NCI-H1048 (cell line): ENCODE measurements at regions not wholly inside any gene's neighbourhood (a gene's known extent, or its start where the extent isn't known, plus 50 kb on each side); places are given as distances from the start of the nearest gene placed in this dataset.

Source experiments
- DNase-seq: peaks from one replicate; lab custom pipeline; 2025; lab: John Stamatoyannopoulos, UW

GRCh38 chrX:5082705-5083104, 1146.0 kb downstream of the NLGN4X start:
- no peak for DNase-seq

- DNase-seq: no peak
Measured at GRCh38 chrX:5080791-5081190, 1147.9 kb downstream of the NLGN4X start.

DNA sequence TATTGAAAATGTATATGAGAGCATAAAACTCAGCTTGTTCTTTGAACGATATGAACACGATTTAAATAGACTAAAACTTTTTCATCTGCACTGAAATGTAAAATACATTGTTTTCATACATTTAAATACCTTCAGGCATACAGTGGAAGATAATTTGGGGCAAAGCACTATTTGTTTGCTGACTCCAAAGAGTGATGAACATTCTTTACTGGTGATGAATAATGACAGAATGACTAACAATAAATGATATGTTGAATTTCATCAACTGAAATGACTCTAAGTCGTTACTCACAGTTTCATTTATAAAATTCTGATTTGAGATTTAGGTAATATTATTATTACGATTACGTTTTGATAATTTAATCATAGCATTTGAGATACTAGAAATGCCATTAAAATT, 1160.1 kb downstream of the NLGN4X start:
- no peak for DNase-seq

- no peak for DNase-seq
Measured at GRCh38 chrX:5057786-5058185, 1170.9 kb downstream of the NLGN4X start.

- DNase-seq: no peak
Measured at GRCh38 chrX:5054852-5055251, 1173.8 kb downstream of the NLGN4X start.

DNA sequence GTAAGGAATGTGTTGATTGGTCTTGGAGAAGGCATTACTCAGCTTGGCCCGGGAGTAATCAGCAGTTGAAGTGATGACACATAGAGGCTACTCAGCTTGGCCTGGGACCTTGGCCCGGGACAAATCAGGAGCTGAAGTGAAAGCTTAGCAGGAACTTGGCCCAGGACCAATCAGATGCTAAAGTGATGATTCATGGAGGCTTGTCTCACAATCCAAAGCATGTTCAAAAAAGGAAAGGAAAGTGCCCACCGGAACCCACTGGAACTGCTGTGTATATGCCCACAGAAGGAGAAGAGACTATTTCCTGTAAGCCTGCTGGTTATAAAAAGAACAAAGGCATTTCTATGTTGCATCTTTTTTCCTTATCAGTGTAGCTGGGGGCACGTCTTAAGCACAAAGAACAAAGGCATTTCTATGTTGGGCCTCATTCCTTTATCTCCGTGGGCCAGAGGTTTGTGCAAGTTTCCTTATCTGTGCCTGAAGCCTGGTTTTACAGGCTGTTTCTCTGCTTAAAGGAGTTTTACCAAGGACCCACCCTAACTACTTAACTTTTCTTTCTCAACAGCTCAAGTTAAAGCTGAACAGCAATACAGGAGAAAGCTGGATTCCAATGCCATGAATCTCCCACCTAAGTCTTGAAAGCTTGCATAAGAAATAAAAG, 1176.7 kb downstream of the NLGN4X start:
- DNase-seq: no peak

GRCh38 chrX:5042563-5042962, 1186.1 kb downstream of the NLGN4X start:
- no peak for DNase-seq

GRCh38 chrX:5031792-5032191, 1196.9 kb downstream of the NLGN4X start:
- DNase-seq: no peak

- no peak for DNase-seq
Measured at GRCh38 chrX:5015451-5015850, 1213.2 kb downstream of the NLGN4X start.

GRCh38 chrX:4994855-4995254, 1233.8 kb downstream of the NLGN4X start:
- no peak for DNase-seq

GRCh38 chrX:4978613-4979012, 1250.1 kb downstream of the NLGN4X start:
- DNase-seq: no peak

GRCh38 chrX:4971646-4972045, 1257.0 kb downstream of the NLGN4X start:
- no peak for DNase-seq

- DNase-seq: no peak
Measured at GRCh38 chrX:4964112-4964511, 1250.7 kb upstream of the PRKX start.

GRCh38 chrX:4963432-4963831, 1250.0 kb upstream of the PRKX start:
- DNase-seq: no peak

DNA sequence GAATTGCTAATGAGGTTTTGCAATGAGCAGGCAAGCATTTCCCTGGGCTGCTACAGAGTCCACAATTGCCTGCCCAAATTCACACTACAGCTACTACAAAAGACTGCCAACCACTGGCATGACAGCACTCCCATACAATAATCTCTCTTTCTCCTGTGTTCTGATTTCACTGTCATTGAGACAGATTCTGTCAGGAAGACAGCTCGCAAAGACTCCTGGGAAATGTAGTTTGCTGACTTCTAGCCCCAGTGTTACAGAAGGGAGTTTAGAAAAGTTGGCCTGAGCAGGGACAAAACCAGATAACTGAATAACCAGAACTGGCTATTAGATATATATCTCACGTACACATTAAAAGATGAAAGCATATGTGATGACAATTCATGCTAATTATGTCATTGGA, 1231.3 kb upstream of the PRKX start:
- no peak for DNase-seq

- no peak for DNase-seq
Measured at GRCh38 chrX:4936315-4936714, 1222.9 kb upstream of the PRKX start.

- DNase-seq: no peak
Measured at GRCh38 chrX:4935846-4936245, 1222.4 kb upstream of the PRKX start.

DNA sequence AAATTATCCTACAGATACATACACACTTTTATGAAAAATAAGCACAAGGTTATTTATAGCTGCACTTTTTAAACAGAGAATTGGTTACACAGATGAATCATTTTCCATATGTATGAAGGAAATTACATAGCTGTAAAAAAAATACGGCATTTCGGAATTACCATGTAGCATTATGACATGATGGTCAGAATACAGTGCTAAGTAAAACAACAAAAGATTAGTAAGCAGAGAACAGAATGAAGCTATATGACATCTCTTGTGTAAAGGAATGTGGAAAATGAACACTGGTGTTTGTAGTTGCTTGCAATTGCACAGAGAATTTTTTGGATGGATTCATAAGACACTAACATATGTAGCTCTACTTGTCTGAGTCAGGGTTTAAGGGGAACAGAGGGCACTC, 1222.0 kb upstream of the PRKX start:
- no peak for DNase-seq

DNA sequence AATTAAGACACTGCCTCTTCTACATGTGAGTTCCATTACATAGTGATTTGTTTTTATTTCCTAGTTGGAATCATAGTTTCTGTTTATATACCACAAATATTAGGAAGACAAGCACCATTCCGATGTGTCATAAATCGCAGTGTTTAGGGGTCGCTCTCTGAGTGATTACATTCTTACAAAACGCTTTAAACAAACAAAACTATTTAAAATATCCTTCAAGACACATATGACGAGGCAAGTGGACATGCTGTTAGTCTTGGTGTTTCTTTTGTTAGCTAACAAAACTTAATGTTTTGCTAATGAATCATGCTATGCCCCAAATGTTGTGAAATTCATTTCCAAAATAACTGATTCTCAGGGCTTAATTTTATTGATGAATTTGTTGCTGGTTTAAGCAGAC, 1219.3 kb upstream of the PRKX start:
- no peak for DNase-seq

GRCh38 chrX:4930426-4930825, 1217.0 kb upstream of the PRKX start:
- no peak for DNase-seq

GRCh38 chrX:4925911-4926310, 1212.5 kb upstream of the PRKX start:
- DNase-seq: no peak

DNA sequence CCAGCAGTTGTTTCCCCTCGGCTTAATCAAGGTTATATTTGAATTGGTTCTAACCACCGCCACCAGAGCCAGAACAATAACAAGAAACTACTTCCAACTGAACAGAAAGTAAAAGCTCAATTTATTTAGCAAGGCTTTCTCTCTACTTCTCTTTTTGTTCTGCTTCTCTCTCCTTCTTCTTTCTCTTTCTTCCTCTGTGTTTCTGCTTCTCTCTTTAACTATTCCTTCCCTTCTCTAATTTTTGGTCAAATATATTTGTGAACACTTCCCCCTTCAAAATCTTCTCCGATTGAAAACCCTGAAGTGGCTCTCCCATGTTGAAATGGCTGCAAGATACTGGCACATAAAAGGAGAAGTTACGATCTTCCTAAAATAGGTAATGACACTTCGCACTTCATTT, 1195.9 kb upstream of the PRKX start:
- no peak for DNase-seq

DNA sequence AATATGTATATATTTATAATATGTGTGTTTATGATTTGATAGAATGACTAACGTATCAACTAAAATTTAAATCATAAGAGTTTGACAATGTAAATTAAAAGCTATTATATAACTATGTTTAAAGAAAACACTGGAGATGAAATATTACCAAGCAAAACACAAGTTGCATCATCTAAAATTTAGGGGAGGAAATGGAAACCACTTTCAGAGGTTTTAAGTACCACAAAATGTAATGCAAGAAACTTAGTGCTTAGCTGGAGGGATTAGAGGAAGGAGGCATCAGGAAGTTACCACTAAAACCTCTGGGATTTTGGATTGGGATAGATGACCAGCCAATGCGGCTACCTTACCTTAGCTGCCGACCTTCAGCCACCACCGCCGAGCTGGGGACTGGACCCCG, 1192.1 kb upstream of the PRKX start:
- no peak for DNase-seq

DNA sequence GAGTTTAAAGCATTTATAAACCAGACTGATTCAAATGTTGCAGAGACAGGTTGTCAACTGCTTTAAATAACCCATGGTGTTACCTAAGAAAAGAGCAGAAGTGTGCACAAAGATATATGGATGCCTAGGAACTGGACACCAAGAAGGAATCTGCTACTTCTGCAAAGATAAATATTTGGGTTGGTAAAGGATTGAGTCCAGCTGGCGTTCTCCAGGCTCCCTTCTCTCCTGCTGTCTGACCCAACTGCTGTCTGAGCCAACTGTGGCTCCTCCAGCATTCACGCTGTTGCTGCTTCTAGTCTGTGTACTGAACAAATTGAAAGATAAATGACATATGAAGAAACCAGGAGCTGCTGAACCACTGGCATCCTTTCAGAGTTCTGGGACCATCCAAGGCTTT, 1167.8 kb upstream of the PRKX start:
- DNase-seq: no peak

- DNase-seq: no peak
Measured at GRCh38 chrX:4878640-4879039, 1165.2 kb upstream of the PRKX start.
